Psoas muscle (tissue), 7 donors: ENCODE measurements at regions not wholly inside any gene's neighbourhood (a gene's known extent, or its start where the extent isn't known, plus 50 kb on each side); places are given as distances from the start of the nearest gene placed in this dataset.

Experiments
- ATAC-seq, 4 donors: fragments of 200-7000 bp; cut with Tn5 transposase; one replicate each; pipeline ENCODE4 v1.9.1; 2020; ENCODE audit warnings: moderate library complexity in 3 of 4, mild to moderate bottlenecking in 2 of 4
- DNase-seq, 2 donors: peaks; one replicate each; pipeline ENCODE4 v3.0.0-alpha.2; 2020
- H3K27ac ChIP-seq: fragments of 200-600 bp; one replicate; pipeline ENCODE4 v1.8.0; 2022
- H3K27me3 ChIP-seq, 3 donors: fragments of 200-600 bp in 1 of 3; one replicate each; pipeline versions ENCODE4 v1.6.1 to v1.8.0; 2013 to 2022; ENCODE audit warnings: low read length in 2 of 3, mild to moderate bottlenecking in 2 of 3, moderate library complexity in 1 of 3; ENCODE audit not compliant: insufficient read depth in 3 of 3
- H3K36me3 ChIP-seq, 2 donors: fragments of 200-600 bp in 1 of 2; one replicate each; pipeline versions ENCODE4 v1.6.1 to v1.8.0; 2013 to 2022; ENCODE audit warnings: low read depth in 1 of 2, mild to moderate bottlenecking in 1 of 2, moderate library complexity in 1 of 2; ENCODE audit not compliant: insufficient read depth in 1 of 2
- H3K4me1 ChIP-seq: fragments of 200-600 bp; one replicate; pipeline ENCODE4 v1.8.0; 2022
- H3K4me3 ChIP-seq: fragments of 200-600 bp; one replicate; pipeline ENCODE4 v1.8.0; 2022; ENCODE audit warnings: mild to moderate bottlenecking
- H3K9me3 ChIP-seq: fragments of 200-600 bp; one replicate; pipeline ENCODE4 v1.8.0; 2022
- WGBS, 3 donors: extraction: QIAGEN DNeasy Blood & Tissue Kit; methylation state at CpG; one replicate each; pipeline versions ENCODE4 v1.1.6 to v1.1.7; 2013; 5-methylcytosine and 5-hydroxymethylcytosine counted together
- intact Hi-C, 2 donors: fragments of 100-400 bp; cut with DNase I; formaldehyde crosslinking; loops; one replicate each; pipeline versions ENCODE4 v1.11.0 to v1.14.2; 2022
- TF ChIP-seq, protein P1 (sequence below): fragments of 200-600 bp; IDR thresholded peaks from one replicate; pipeline ENCODE4 v1.8.0; 2022; ENCODE audit warnings: antibody characterized with exemption
- donor health status: healthy with polysubstance abuse.
- donor health status: DM: no; HTN: no; CAD: no; lungs with moderate emphysema.
- donor health status: Bipolar disorder and iron deficiency.
- donor health status: healthy.
- donor health status: DM: yes; HTN: yes; CAD: no.
- donor health status: DM: no; HTN: no; CAD: no.
- donor health status: DM: yes; HTN: yes; CAD: no.

DNA sequence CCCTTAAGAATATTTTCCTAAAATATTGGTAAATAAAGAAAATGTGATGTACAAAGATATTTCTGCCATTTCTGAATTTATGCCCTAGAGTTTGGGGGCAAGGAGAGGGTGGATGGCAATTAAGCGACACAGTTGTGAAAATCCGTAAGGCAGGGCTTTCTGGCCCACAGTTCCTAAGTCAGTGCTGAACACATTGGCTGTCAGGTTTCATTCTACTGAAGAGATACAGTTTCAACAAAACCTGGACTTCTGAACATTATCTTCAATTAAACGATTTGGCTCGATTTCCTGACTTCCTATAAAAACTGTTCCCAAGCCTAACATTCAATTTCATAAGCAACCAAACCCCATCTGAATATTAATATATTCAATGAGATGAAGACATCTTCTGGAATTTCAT, 61.1 kb upstream of the NEBL start:
- intact Hi-C loops = no loop called here
- Histone ChIP-seq H3K27ac (no peak overlapping the region), H3K4me1 (no peaks in the 10 kb centered on the region), H3K36me3 (no peaks in the 10 kb centered on the region), H3K9me3 (no peaks in the 10 kb centered on the region), H3K4me3 (no peak overlapping the region), H3K27me3 (no peaks in the 10 kb centered on the region)
- no peak for DNase-seq
- ATAC-seq = no peak
- TF ChIP-seq, protein P1, sequence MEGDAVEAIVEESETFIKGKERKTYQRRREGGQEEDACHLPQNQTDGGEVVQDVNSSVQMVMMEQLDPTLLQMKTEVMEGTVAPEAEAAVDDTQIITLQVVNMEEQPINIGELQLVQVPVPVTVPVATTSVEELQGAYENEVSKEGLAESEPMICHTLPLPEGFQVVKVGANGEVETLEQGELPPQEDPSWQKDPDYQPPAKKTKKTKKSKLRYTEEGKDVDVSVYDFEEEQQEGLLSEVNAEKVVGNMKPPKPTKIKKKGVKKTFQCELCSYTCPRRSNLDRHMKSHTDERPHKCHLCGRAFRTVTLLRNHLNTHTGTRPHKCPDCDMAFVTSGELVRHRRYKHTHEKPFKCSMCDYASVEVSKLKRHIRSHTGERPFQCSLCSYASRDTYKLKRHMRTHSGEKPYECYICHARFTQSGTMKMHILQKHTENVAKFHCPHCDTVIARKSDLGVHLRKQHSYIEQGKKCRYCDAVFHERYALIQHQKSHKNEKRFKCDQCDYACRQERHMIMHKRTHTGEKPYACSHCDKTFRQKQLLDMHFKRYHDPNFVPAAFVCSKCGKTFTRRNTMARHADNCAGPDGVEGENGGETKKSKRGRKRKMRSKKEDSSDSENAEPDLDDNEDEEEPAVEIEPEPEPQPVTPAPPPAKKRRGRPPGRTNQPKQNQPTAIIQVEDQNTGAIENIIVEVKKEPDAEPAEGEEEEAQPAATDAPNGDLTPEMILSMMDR = no peak
- 46 to 61% (median 52%) methylated on average over 4 of the region's 4 CpGs for WGBS, 3 donors

GRCh38 chr10:20957744-20958143, 60.6 kb upstream of the NEBL start:
- intact Hi-C loops = no loop called here
- H3K36me3 ChIP-seq = no peaks in the 10 kb centered on the region
- no peaks in the 10 kb centered on the region for H3K4me1 ChIP-seq
- no peaks in the 10 kb centered on the region for H3K27me3 ChIP-seq
- DNase-seq (no peak), ATAC-seq (peak in 1 of 4 donors; percentile 54)
- no peaks in the 10 kb centered on the region for H3K9me3 ChIP-seq
- 50 to 59% (median 56%) methylated on average over 2 of the region's 2 CpGs for WGBS, 3 donors
- TF ChIP-seq, protein P1 = no peak
- no peak overlapping the region for H3K27ac ChIP-seq
- H3K4me3 ChIP-seq = no peak overlapping the region

DNA sequence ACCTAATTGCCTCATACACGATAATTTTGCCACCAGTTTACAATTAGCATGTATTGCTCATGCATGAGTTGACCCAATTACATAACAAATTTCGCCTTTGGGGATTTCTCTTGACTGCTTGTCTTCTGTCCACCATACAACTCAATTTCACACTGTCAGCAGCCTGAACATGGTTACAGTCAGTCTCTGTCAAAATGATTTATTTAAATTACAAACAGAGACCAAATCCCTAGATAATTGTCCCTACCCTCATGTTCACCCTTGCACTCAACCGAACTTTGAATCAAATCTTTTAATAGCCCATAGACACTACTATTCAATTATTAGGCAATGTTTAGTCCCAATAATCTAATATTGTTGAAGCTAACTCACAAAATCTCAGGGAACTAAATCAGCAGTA, 59.7 kb upstream of the NEBL start:
- Histone ChIP-seq H3K9me3 (no peaks in the 10 kb centered on the region), H3K36me3 (no peaks in the 10 kb centered on the region), H3K4me1 (no peaks in the 10 kb centered on the region), H3K27ac (no peak overlapping the region), H3K27me3 (no peaks in the 10 kb centered on the region), H3K4me3 (no peak overlapping the region)
- DNase-seq = no peak
- 38 to 43% (median 40%) methylated on average over 3 of the region's 3 CpGs for WGBS, 3 donors
- no peak for ATAC-seq
- intact Hi-C loops = no loop called here
- TF ChIP-seq, protein P1 = no peak

DNA sequence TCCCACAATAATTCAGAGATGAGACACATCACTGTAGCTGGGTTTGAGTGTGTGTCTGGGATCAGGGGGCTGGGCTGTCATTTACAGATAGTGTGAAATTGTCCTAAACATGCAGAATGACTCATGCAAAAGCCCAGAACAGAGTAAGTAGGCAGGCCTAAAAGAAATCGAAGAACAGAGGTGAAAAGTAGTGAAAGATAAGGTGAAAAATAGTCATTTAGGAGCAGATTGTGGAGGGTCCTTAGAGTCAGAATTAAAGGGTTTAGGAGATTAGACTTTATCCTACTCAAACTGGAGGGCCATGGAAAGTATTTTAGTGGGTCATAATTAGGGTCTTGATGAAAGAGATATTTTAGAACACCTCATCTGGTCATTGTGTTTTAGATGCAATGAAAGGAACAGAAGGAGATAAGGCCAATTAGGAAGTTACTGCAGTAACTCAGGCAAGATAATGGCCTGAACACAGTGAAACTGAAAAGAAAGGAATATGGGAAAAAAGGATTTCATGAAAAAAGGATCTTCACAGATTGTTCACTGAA, 58.3 kb upstream of the NEBL start:
- Histone ChIP-seq H3K4me1 (no peaks in the 10 kb centered on the region), H3K9me3 (no peaks in the 10 kb centered on the region), H3K27ac (no peak overlapping the region), H3K27me3 (no peaks in the 10 kb centered on the region), H3K4me3 (no peak overlapping the region), H3K36me3 (no peaks in the 10 kb centered on the region)
- intact Hi-C loops = no loop called here
- ATAC-seq (no peak), DNase-seq (no peak)
- WGBS, 3 donors = 33 to 59% (median 47%) methylated on average over 1 of the region's 1 CpG
- TF ChIP-seq, protein P1 = no peak

- intact Hi-C loops = no loop called here
- ATAC-seq (no peak), DNase-seq (no peak)
- H3K4me1 ChIP-seq = no peaks in the 10 kb centered on the region
- H3K27ac ChIP-seq = no peak overlapping the region
- WGBS, 3 donors = 68 to 76% (median 73%) methylated on average over 5 of the region's 5 CpGs
- no peaks in the 10 kb centered on the region for H3K36me3 ChIP-seq
- no peaks in the 10 kb centered on the region for H3K9me3 ChIP-seq
- TF ChIP-seq, protein P1 = no peak
- H3K4me3 ChIP-seq = no peak overlapping the region
- no peaks in the 10 kb centered on the region for H3K27me3 ChIP-seq
Observed at GRCh38 chr10:20954519-20954918, 57.4 kb upstream of the NEBL start.
